ENCODE measurements at regions not wholly inside any gene's neighbourhood (a gene's known extent, or its start where the extent isn't known, plus 50 kb on each side); places are given as distances from the start of the nearest gene placed in this dataset.
"Not testable (repeated sequence)": the region's sequence is repeated elsewhere in the genome, so short reads cannot be mapped to it uniquely, and the experiment has no call there.

- H3K4me3 ChIP-seq (ENCODE audit: low read length) = no peak overlapping the region
- H3K4me1 ChIP-seq (ENCODE audit: insufficient read depth, low read length) = peaks cover 8% of the 10 kb centered on the region
- H3K27me3 ChIP-seq (ENCODE audit: insufficient read depth, low read length) = no peaks in the 10 kb centered on the region
- peaks cover 12% of the 10 kb centered on the region for H3K9me3 ChIP-seq (ENCODE audit: low read depth, low read length)
Measured at GRCh38 chr14:53220914-53221313, 67.8 kb upstream of the DDHD1 start.

- Histone ChIP-seq H3K9me3 (ENCODE audit: low read depth, low read length) (no peaks in the 10 kb centered on the region), H3K27me3 (ENCODE audit: insufficient read depth, low read length) (no peaks in the 10 kb centered on the region), H3K4me1 (ENCODE audit: insufficient read depth, low read length) (peaks cover 8% of the 10 kb centered on the region), H3K4me3 (ENCODE audit: low read length) (peak overlapping the region; percentile 47)
Measured at GRCh38 chr14:53218161-53218560, 65.0 kb upstream of the DDHD1 start.

- Histone ChIP-seq H3K4me1 (ENCODE audit: insufficient read depth, low read length) (peaks cover 8% of the 10 kb centered on the region), H3K9me3 (ENCODE audit: low read depth, low read length) (no peaks in the 10 kb centered on the region), H3K27me3 (ENCODE audit: insufficient read depth, low read length) (no peaks in the 10 kb centered on the region), H3K4me3 (ENCODE audit: low read length) (peak overlapping the region; percentile 47)
Measured at GRCh38 chr14:53217316-53217994, 64.3 kb upstream of the DDHD1 start.

GRCh38 chr14:53216955-53217315 lies 63.8 kb upstream of the DDHD1 start:
- not testable (repeated sequence) for H3K4me3 ChIP-seq (ENCODE audit: low read length); H3K9me3 ChIP-seq (ENCODE audit: low read depth, low read length); H3K4me1 ChIP-seq (ENCODE audit: insufficient read depth, low read length); H3K27me3 ChIP-seq (ENCODE audit: insufficient read depth, low read length)

GRCh38 chr14:53216478-53216877 lies 63.4 kb upstream of the DDHD1 start:
- not testable (repeated sequence) for H3K4me3 ChIP-seq (ENCODE audit: low read length); H3K9me3 ChIP-seq (ENCODE audit: low read depth, low read length); H3K4me1 ChIP-seq (ENCODE audit: insufficient read depth, low read length); H3K27me3 ChIP-seq (ENCODE audit: insufficient read depth, low read length)

- Histone ChIP-seq H3K9me3 (ENCODE audit: low read depth, low read length) (no peaks in the 10 kb centered on the region), H3K4me1 (ENCODE audit: insufficient read depth, low read length) (peaks cover 8% of the 10 kb centered on the region), H3K4me3 (ENCODE audit: low read length) (no peak overlapping the region), H3K27me3 (ENCODE audit: insufficient read depth, low read length) (no peaks in the 10 kb centered on the region)
Measured at GRCh38 chr14:53215101-53215500, 62.0 kb upstream of the DDHD1 start.

GRCh38 chr14:53214384-53214783 lies 61.3 kb upstream of the DDHD1 start:
- H3K27me3 ChIP-seq (ENCODE audit: insufficient read depth, low read length) = no peaks in the 10 kb centered on the region
- peaks cover 8% of the 10 kb centered on the region for H3K4me1 ChIP-seq (ENCODE audit: insufficient read depth, low read length)
- H3K4me3 ChIP-seq (ENCODE audit: low read length) = no peak overlapping the region
- no peaks in the 10 kb centered on the region for H3K9me3 ChIP-seq (ENCODE audit: low read depth, low read length)

- Histone ChIP-seq H3K4me3 (ENCODE audit: low read length) (no peak overlapping the region), H3K4me1 (ENCODE audit: insufficient read depth, low read length) (peaks cover 8% of the 10 kb centered on the region), H3K9me3 (ENCODE audit: low read depth, low read length) (no peaks in the 10 kb centered on the region), H3K27me3 (ENCODE audit: insufficient read depth, low read length) (no peaks in the 10 kb centered on the region)
Measured at GRCh38 chr14:53213761-53214160, 60.6 kb upstream of the DDHD1 start.

- Histone ChIP-seq H3K9me3 (ENCODE audit: low read depth, low read length) (no peaks in the 10 kb centered on the region), H3K27me3 (ENCODE audit: insufficient read depth, low read length) (no peaks in the 10 kb centered on the region), H3K4me3 (ENCODE audit: low read length) (no peak overlapping the region), H3K4me1 (ENCODE audit: insufficient read depth, low read length) (no peaks in the 10 kb centered on the region)
Measured at GRCh38 chr14:53209370-53209769, 56.2 kb upstream of the DDHD1 start.

All from mononuclear cell (primary cell).